Keratinocyte (primary cell): ENCODE measurements at regions not wholly inside any gene's neighbourhood (a gene's known extent, or its start where the extent isn't known, plus 50 kb on each side); places are given as distances from the start of the nearest gene placed in this dataset.

ENCODE experiments used
- DNase-seq: peaks from one replicate; pipeline ENCODE4 v3.0.0-alpha.2; 2011; ENCODE audit warnings: low read depth, missing footprints, low spot score
- FAIRE-seq: peaks from 2 replicates; lab custom pipeline; 2011; peaks lifted over from hg19 to GRCh38; lab: Jason Lieb, UNC
- H2AFZ ChIP-seq: 2 replicates; pipeline ENCODE4 v1.6.0; 2012; ENCODE audit warnings: low read length, control low read depth, inconsistent platforms; ENCODE audit not compliant: control insufficient read depth
- H3K27ac ChIP-seq: 2 replicates; pipeline ENCODE4 v1.5.1; 2011; ENCODE audit warnings: low read length; ENCODE audit not compliant: control insufficient read depth, insufficient read depth
- H3K27me3 ChIP-seq: 3 replicates; pipeline ENCODE4 v1.6.0; 2011; ENCODE audit warnings: low read length; ENCODE audit not compliant: control insufficient read depth, insufficient read depth; ENCODE audit errors: extremely low read depth
- H3K36me3 ChIP-seq, 2 experiments: 2 replicates in 1 of 2; 3 replicates in 1 of 2; pipeline ENCODE4 v1.5.1; 2011; ENCODE audit warnings: low read length in 2 of 2, mild to moderate bottlenecking in 1 of 2; ENCODE audit not compliant: control insufficient read depth in 2 of 2, insufficient read depth in 2 of 2; ENCODE audit errors: extremely low read depth in 1 of 2
- H3K4me1 ChIP-seq: 3 replicates; pipeline ENCODE4 v1.5.1; 2011; ENCODE audit warnings: low read length; ENCODE audit not compliant: control insufficient read depth, insufficient read depth; ENCODE audit errors: extremely low read depth
- H3K4me2 ChIP-seq: 3 replicates; pipeline ENCODE4 v1.6.0; 2011; ENCODE audit warnings: low read depth, low read length; ENCODE audit not compliant: control insufficient read depth, insufficient read depth; ENCODE audit errors: extremely low read depth
- H3K4me3 ChIP-seq, 3 experiments: fragments of 200-600 bp in 1 of 3; sonication (generic) in 1 of 3; 2 replicates in 2 of 3; 3 replicates in 1 of 3; pipeline ENCODE4 v1.5.1; 2011 to 2016; ENCODE audit warnings: low read length in 3 of 3, mild to moderate bottlenecking in 3 of 3, control low read depth in 2 of 3, inconsistent platforms in 1 of 3, low read depth in 1 of 3, mixed read lengths in 1 of 3, mixed run types in 1 of 3, moderate library complexity in 1 of 3; ENCODE audit not compliant: control insufficient read depth in 2 of 3, insufficient read depth in 2 of 3; ENCODE audit errors: extremely low read depth in 1 of 3
- H3K79me2 ChIP-seq: 2 replicates; pipeline ENCODE4 v1.6.0; 2012; ENCODE audit warnings: low read length; ENCODE audit not compliant: control insufficient read depth, insufficient read depth
- H3K9ac ChIP-seq: 3 replicates; pipeline ENCODE4 v1.6.0; 2011; ENCODE audit warnings: low read length; ENCODE audit not compliant: control insufficient read depth, insufficient read depth; ENCODE audit errors: extremely low read depth
- H3K9me1 ChIP-seq: 3 replicates; pipeline ENCODE4 v1.6.0; 2011; ENCODE audit warnings: low read length; ENCODE audit not compliant: control insufficient read depth, insufficient read depth; ENCODE audit errors: extremely low read depth
- H3K9me3 ChIP-seq: 2 replicates; pipeline ENCODE4 v1.5.1; 2012; ENCODE audit warnings: low read depth, low read length; ENCODE audit not compliant: control insufficient read depth
- H4K20me1 ChIP-seq: 3 replicates; pipeline ENCODE4 v1.6.0; 2011; ENCODE audit warnings: low read length; ENCODE audit not compliant: control insufficient read depth, insufficient read depth; ENCODE audit errors: extremely low read depth
- EZH2 ChIP-seq: IDR thresholded peaks from one replicate; pipeline ENCODE4 v1.6.1; 2012; ENCODE audit warnings: inconsistent platforms, mild to moderate bottlenecking, low read length, moderate library complexity
- dilution Hi-C: fragments of 300-500 bp; cut with MboI; formaldehyde crosslinking; loops from one replicate; pipeline ENCODE4 v1.7.0; 2020; ENCODE audit warnings: low sequenced_read_pairs; ENCODE audit not compliant: extremely low pct_ligation_motif_present
- TF ChIP-seq, protein P1 (sequence below), 3 experiments: IDR thresholded peaks in 1 of 3; conservative IDR thresholded peaks in 1 of 3; optimal IDR thresholded peaks in 1 of 3; 2 replicates in 2 of 3; 3 replicates in 1 of 3; pipeline versions ENCODE3 to v1.5.1; 2011; ENCODE audit warnings: low read length in 3 of 3, mild to moderate bottlenecking in 3 of 3, moderate library complexity in 2 of 3, control low read depth in 1 of 3, inconsistent platforms in 1 of 3; ENCODE audit not compliant: insufficient read depth in 2 of 3; ENCODE audit errors: extremely low read depth in 1 of 3

DNA sequence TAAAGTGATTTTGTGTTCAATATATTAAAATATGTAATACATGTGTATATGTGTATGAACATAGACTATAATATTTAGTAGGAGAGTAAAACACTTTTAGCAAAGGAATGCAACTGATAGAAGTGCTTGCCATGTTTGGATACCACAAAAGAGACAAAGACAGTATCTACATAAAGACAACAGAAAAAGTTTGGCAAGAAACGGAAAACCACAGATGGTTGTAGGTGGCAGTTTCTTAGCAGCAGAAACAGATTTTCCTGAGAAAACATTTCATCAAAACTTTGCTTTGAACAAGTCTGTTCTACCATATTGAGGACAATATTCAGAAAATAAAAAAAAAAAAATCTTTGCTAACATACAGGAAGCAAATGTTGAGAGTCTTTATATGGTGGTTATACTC lies 1560.4 kb upstream of the GBE1 start:
- no peaks in the 10 kb centered on the region for H4K20me1 ChIP-seq
- FAIRE-seq, result no peak

DNA sequence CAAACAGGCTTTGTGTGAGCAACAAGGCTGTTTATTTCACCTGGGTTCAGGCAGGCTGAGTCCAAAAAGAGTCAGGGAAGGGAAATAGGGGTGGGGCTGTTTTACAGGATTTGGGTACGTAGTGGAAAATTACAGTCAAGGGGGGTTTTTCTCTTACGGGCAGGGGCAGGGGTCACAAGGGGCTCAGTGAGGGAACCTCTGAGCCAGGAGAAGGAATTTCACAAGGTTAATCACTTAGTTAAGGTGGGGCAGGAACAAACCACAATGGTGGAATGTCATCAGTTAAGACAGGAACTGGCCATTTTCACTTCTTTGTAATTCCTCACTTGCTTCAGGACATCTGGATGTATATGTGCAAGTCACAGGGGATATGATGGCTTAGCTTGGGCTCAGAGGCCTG lies 1592.8 kb upstream of the GBE1 start:
- H3K4me3 ChIP-seq, result no peak overlapping the region
- no peak overlapping the region for H3K9ac ChIP-seq
- no peaks in the 10 kb centered on the region for H3K9me1 ChIP-seq
- no peaks in the 10 kb centered on the region for H3K9me3 ChIP-seq
- no peaks in the 10 kb centered on the region for H4K20me1 ChIP-seq
- H3K27me3 ChIP-seq, result no peaks in the 10 kb centered on the region
- no peak overlapping the region for H3K27ac ChIP-seq
- H3K36me3 ChIP-seq, result no peaks in the 10 kb centered on the region
- H2AFZ ChIP-seq, result no peak overlapping the region
- no peak overlapping the region for H3K4me2 ChIP-seq
- no peak for TF ChIP-seq EZH2
- TF ChIP-seq, protein P1, sequence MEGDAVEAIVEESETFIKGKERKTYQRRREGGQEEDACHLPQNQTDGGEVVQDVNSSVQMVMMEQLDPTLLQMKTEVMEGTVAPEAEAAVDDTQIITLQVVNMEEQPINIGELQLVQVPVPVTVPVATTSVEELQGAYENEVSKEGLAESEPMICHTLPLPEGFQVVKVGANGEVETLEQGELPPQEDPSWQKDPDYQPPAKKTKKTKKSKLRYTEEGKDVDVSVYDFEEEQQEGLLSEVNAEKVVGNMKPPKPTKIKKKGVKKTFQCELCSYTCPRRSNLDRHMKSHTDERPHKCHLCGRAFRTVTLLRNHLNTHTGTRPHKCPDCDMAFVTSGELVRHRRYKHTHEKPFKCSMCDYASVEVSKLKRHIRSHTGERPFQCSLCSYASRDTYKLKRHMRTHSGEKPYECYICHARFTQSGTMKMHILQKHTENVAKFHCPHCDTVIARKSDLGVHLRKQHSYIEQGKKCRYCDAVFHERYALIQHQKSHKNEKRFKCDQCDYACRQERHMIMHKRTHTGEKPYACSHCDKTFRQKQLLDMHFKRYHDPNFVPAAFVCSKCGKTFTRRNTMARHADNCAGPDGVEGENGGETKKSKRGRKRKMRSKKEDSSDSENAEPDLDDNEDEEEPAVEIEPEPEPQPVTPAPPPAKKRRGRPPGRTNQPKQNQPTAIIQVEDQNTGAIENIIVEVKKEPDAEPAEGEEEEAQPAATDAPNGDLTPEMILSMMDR (optimal IDR thresholded peaks at IDR 0.05 in 1 of 3, IDR thresholded peaks at IDR 0.05 in 1 of 3, conservative IDR thresholded peaks at IDR 0.05 in 1 of 3; ENCODE audit: extremely low read depth in 1 of 3, insufficient read depth in 2 of 3, low read length in 3 of 3), result no peak
- H3K79me2 ChIP-seq, result no peaks in the 10 kb centered on the region
- DNase-seq (no peak), FAIRE-seq (no peak)
- H3K4me1 ChIP-seq, result no peaks in the 10 kb centered on the region
- dilution Hi-C loops, result no loop called here

More for the DNA sequence above, 1560.4 kb upstream of the GBE1 start:
- no peak overlapping the region for H3K9ac ChIP-seq
- dilution Hi-C loops, result no loop called here
- no peak for DNase-seq
- no peak overlapping the region for H3K4me3 ChIP-seq
- no peaks in the 10 kb centered on the region for H3K27me3 ChIP-seq
- no peaks in the 10 kb centered on the region for H3K36me3 ChIP-seq
- H3K79me2 ChIP-seq, result no peaks in the 10 kb centered on the region
- no peak overlapping the region for H2AFZ ChIP-seq
- H3K4me2 ChIP-seq, result no peak overlapping the region
- TF ChIP-seq EZH2, result no peak
- TF ChIP-seq, protein P1 (optimal IDR thresholded peaks at IDR 0.05 in 1 of 3, IDR thresholded peaks at IDR 0.05 in 1 of 3, conservative IDR thresholded peaks at IDR 0.05 in 1 of 3; ENCODE audit: extremely low read depth in 1 of 3, insufficient read depth in 2 of 3, low read length in 3 of 3), result no peak
- H3K9me1 ChIP-seq, result no peaks in the 10 kb centered on the region
- no peaks in the 10 kb centered on the region for H3K4me1 ChIP-seq
- no peak overlapping the region for H3K27ac ChIP-seq
- H3K9me3 ChIP-seq, result peaks cover 2% of the 10 kb centered on the region
